Fibroblast of lung (primary cell): ENCODE measurements at regions not wholly inside any gene's neighbourhood (a gene's known extent, or its start where the extent isn't known, plus 50 kb on each side); places are given as distances from the start of the nearest gene placed in this dataset.

Source experiments
- DNase-seq, 2 donors: peaks; one replicate each; pipeline versions ENCODE4 v3.0.0 to v3.0.0-alpha.2; 2010; ENCODE audit warnings: low read depth in 2 of 2
- H2AFZ ChIP-seq: 2 replicates; pipeline ENCODE4 v1.5.1; 2012; ENCODE audit warnings: low read length, control low read depth, inconsistent platforms
- H3K27ac ChIP-seq: 2 replicates; pipeline ENCODE4 v1.5.1; 2011; ENCODE audit warnings: low read length, control low read depth; ENCODE audit not compliant: insufficient read depth
- H3K27me3 ChIP-seq: 2 replicates; pipeline ENCODE4 v1.5.1; 2011; ENCODE audit warnings: mild to moderate bottlenecking, low read length; ENCODE audit not compliant: control insufficient read depth, insufficient read depth
- H3K36me3 ChIP-seq: 2 replicates; pipeline ENCODE4 v1.5.1; 2011; ENCODE audit warnings: low read length; ENCODE audit not compliant: control insufficient read depth, insufficient read depth
- H3K4me1 ChIP-seq: 2 replicates; pipeline ENCODE4 v1.5.1; 2011; ENCODE audit warnings: low read length; ENCODE audit not compliant: control insufficient read depth, insufficient read depth; ENCODE audit errors: extremely low read depth
- H3K4me2 ChIP-seq: 2 replicates; pipeline ENCODE4 v1.5.1; 2011; ENCODE audit warnings: low read length, control low read depth; ENCODE audit not compliant: insufficient read depth; ENCODE audit errors: extremely low read depth
- H3K4me3 ChIP-seq, 4 experiments: fragments of 200-600 bp in 1 of 4; sonication (generic) in 1 of 4; replicated peaks in 1 of 4; 2 replicates each; pipeline ENCODE4 v1.5.1; 2011 to 2016; ENCODE audit warnings: low read length in 4 of 4, low read depth in 3 of 4, mild to moderate bottlenecking in 3 of 4, control low read depth in 2 of 4, inconsistent platforms in 1 of 4, mixed read lengths in 1 of 4; ENCODE audit not compliant: insufficient read depth in 1 of 4; ENCODE audit errors: control extremely low read depth in 1 of 4
- H3K79me2 ChIP-seq: 2 replicates; pipeline ENCODE4 v1.5.1; 2012; ENCODE audit warnings: mild to moderate bottlenecking, low read length, inconsistent platforms; ENCODE audit not compliant: control insufficient read depth, insufficient read depth
- H3K9ac ChIP-seq: 2 replicates; pipeline ENCODE4 v1.5.1; 2011; ENCODE audit warnings: mild to moderate bottlenecking, low read length, control low read depth; ENCODE audit not compliant: insufficient read depth
- H3K9me3 ChIP-seq: 2 replicates; pipeline ENCODE4 v1.5.1; 2012; ENCODE audit warnings: low read depth, low read length; ENCODE audit not compliant: control insufficient read depth, insufficient read depth
- H4K20me1 ChIP-seq: 2 replicates; pipeline ENCODE4 v1.5.1; 2011; ENCODE audit warnings: low read length; ENCODE audit not compliant: control insufficient read depth, insufficient read depth; ENCODE audit errors: extremely low read depth
- EZH2 ChIP-seq: IDR thresholded peaks from 2 replicates; pipeline ENCODE4 v1.5.1; 2012; ENCODE audit warnings: low read length, control low read depth, mild to moderate bottlenecking; ENCODE audit errors: missing control alignments
- TF ChIP-seq, protein P1 (sequence below), 2 donors: IDR thresholded peaks in 1 of 2; conservative IDR thresholded peaks in 1 of 2; 1 replicate in 1 of 2; 2 replicates in 1 of 2; pipeline ENCODE4 v1.5.1; 2011 to 2012; ENCODE audit warnings: low read length in 2 of 2, control low read depth in 1 of 2, inconsistent platforms in 1 of 2, low read depth in 1 of 2, mild to moderate bottlenecking in 1 of 2

DNA sequence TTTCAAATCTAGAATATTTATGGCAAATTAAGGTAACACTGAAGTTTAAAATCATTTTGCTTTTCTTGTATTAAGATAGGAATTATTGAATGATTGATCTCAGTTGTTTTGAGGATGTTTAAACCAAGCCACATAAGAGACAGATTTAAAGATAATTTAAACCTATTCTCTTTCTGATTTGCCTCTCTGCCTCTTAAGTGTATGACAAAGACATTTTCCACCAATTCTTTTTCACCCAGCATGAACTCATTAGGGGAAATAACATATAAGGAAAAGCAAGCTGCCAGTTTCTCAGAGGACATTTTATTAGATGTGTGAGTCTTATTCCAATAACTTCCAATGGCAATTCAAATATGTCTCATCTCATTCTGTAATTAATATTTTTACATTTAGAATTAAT, 568.3 kb upstream of the MEF2C start:
- Histone ChIP-seq H2AFZ (no peak overlapping the region), H3K9ac (no peak overlapping the region), H3K27me3 (no peaks in the 10 kb centered on the region), H3K9me3 (no peaks in the 10 kb centered on the region), H3K4me3 (no peak overlapping the region), H3K79me2 (no peaks in the 10 kb centered on the region), H3K36me3 (no peaks in the 10 kb centered on the region), H3K27ac (no peak overlapping the region), H3K4me1 (no peaks in the 10 kb centered on the region), H3K4me2 (no peak overlapping the region), H4K20me1 (no peaks in the 10 kb centered on the region)
- no peak for TF ChIP-seq EZH2
- TF ChIP-seq, protein P1, sequence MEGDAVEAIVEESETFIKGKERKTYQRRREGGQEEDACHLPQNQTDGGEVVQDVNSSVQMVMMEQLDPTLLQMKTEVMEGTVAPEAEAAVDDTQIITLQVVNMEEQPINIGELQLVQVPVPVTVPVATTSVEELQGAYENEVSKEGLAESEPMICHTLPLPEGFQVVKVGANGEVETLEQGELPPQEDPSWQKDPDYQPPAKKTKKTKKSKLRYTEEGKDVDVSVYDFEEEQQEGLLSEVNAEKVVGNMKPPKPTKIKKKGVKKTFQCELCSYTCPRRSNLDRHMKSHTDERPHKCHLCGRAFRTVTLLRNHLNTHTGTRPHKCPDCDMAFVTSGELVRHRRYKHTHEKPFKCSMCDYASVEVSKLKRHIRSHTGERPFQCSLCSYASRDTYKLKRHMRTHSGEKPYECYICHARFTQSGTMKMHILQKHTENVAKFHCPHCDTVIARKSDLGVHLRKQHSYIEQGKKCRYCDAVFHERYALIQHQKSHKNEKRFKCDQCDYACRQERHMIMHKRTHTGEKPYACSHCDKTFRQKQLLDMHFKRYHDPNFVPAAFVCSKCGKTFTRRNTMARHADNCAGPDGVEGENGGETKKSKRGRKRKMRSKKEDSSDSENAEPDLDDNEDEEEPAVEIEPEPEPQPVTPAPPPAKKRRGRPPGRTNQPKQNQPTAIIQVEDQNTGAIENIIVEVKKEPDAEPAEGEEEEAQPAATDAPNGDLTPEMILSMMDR (conservative IDR thresholded peaks at IDR 0.05 in 1 of 2, IDR thresholded peaks at IDR 0.05 in 1 of 2; ENCODE audit: low read depth in 1 of 2, low read length in 2 of 2), result no peak
- no peak for DNase-seq

DNA sequence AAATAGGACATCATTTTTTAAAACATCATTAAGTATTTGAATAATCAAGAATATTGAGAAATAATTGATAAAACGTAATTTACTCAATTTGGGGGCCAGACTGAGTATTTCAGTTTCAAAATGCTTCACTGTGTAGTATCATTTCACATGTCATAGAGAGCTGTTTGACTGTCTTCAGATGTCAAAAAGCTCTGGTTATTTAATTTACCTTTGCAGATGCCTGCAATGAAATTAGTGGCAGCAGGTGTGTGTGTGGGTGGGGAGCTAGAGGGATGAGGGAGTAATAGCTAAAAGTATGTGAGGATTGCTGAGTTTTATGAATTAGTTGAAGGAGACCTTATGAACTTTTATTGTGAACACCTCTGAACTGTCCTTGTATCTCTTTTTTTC, 567.2 kb upstream of the MEF2C start:
- TF ChIP-seq, protein P1 (conservative IDR thresholded peaks at IDR 0.05 in 1 of 2, IDR thresholded peaks at IDR 0.05 in 1 of 2; ENCODE audit: low read depth in 1 of 2, low read length in 2 of 2), result no peak
- TF ChIP-seq EZH2, result no peak
- Histone ChIP-seq H3K27me3 (no peaks in the 10 kb centered on the region), H3K79me2 (no peaks in the 10 kb centered on the region), H2AFZ (no peak overlapping the region), H3K36me3 (no peaks in the 10 kb centered on the region), H3K4me3 (no peak overlapping the region), H3K4me2 (no peak overlapping the region), H3K9ac (no peak overlapping the region), H3K4me1 (no peaks in the 10 kb centered on the region), H4K20me1 (no peaks in the 10 kb centered on the region), H3K9me3 (no peaks in the 10 kb centered on the region), H3K27ac (no peak overlapping the region)
- DNase-seq, result no peak

DNA sequence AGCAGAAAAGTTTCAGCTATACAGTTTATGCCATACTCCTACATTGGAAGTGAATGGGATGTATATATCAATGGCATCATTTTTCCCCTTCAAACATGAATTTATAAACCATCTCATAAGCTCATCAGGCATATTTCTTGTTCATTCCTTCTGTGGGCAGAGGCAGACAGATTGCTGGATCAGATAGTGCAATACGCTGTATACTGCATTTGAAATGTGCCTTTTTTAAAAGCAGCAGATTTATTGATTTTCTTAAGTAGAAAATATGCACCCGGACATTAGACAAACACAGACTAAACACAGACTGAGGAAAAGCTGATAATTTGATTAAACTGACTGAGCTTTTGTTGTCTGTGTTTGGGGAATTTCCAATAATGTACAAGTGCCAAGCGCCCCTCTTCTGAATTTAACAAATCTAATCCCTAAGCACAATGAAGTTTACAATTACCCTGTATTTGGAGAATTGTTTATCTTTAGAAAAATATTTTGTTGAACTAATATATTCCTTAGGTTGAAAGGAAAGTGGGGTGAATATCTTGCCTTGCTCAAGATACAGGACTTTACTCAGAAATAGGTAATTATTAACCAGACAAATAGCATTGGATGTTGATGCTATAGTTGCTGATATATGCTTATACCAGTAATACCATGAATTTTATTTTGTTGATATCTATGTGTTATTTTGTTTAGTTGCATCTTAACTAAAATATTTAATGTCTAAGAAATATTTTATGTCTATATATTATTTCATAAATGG, 566.6 kb upstream of the MEF2C start:
- no peaks in the 10 kb centered on the region for H3K36me3 ChIP-seq
- H3K27me3 ChIP-seq, result no peaks in the 10 kb centered on the region
- no peak overlapping the region for H3K4me3 ChIP-seq
- no peak for DNase-seq
- no peaks in the 10 kb centered on the region for H3K9me3 ChIP-seq
- H3K27ac ChIP-seq, result no peak overlapping the region
- no peak overlapping the region for H3K4me2 ChIP-seq
- H2AFZ ChIP-seq, result no peak overlapping the region
- no peaks in the 10 kb centered on the region for H4K20me1 ChIP-seq
- no peak overlapping the region for H3K9ac ChIP-seq
- no peaks in the 10 kb centered on the region for H3K4me1 ChIP-seq
- TF ChIP-seq, protein P1 (conservative IDR thresholded peaks at IDR 0.05 in 1 of 2, IDR thresholded peaks at IDR 0.05 in 1 of 2; ENCODE audit: low read depth in 1 of 2, low read length in 2 of 2), result no peak
- no peak for TF ChIP-seq EZH2
- no peaks in the 10 kb centered on the region for H3K79me2 ChIP-seq
